ENCODE measurements at regions not wholly inside any gene's neighbourhood (a gene's known extent, or its start where the extent isn't known, plus 50 kb on each side); places are given as distances from the start of the nearest gene placed in this dataset.

DNA sequence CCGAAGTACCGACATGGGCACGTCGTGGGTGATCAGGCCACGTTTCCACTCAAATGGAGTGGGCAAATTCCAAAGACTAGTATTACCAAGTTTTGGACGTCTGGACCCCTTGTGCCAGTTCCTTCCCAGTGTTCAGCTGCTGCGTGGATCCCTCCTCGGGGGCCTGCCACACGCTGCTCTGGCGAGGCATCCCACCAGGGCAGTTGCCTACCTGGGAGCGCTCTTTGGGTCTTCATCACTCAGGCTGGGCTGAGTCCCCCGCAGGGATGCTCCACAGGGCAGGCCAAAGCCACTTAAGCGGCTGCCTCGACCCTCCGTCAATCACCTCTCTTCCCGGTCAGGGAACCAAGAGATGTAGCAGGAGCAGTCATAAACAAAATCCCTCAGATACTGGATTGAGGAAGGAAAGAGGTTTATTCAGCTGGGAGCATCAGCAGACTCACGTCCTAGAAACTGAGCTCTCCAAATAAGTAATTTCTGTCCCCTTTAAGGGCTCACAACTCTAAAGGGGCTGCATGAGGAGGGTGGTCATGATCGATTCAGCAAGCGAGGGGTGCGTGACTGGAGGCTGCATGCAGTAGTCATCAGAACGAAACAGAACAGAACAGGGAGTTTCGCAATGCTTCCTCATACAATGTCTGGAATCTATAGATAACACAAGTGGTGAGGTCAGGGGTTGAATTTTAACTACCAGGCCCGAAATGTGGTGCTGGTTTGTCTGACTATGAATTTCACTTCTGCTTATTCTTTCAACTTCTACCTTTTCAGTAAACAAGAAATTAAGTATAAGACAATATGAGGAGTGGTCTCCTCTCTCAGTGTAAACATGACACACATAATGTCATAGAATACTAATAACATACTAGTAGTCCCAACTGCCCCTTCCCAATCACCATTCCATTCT is 998.6 kb upstream of the NCAM2 start (continued):
- TF ChIP-seq, protein P1, sequence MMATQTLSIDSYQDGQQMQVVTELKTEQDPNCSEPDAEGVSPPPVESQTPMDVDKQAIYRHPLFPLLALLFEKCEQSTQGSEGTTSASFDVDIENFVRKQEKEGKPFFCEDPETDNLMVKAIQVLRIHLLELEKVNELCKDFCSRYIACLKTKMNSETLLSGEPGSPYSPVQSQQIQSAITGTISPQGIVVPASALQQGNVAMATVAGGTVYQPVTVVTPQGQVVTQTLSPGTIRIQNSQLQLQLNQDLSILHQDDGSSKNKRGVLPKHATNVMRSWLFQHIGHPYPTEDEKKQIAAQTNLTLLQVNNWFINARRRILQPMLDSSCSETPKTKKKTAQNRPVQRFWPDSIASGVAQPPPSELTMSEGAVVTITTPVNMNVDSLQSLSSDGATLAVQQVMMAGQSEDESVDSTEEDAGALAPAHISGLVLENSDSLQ (IDR thresholded peaks at IDR 0.05) = peak; percentile 48
- TF ChIP-seq STAT5A (IDR thresholded peaks at IDR 0.05; ENCODE audit: borderline replicate concordance, low read length) = peak; percentile 49; the same call in 1 of the 2 replicates
- TF ChIP-seq RCOR1 (IDR thresholded peaks at IDR 0.05; ENCODE audit: borderline replicate concordance in 1 of 2, low read depth in 2 of 2, low read length in 2 of 2) = peak in 1 of 2 experiments; percentile 13; a peak in 1 of 4 replicates
- 0 out of 2 replicates have a peak, but pooled peaks have one; percentile 29 for TF ChIP-seq NCOA1 (IDR thresholded peaks at IDR 0.05; ENCODE audit: low read depth)
- TF ChIP-seq, protein P2, sequence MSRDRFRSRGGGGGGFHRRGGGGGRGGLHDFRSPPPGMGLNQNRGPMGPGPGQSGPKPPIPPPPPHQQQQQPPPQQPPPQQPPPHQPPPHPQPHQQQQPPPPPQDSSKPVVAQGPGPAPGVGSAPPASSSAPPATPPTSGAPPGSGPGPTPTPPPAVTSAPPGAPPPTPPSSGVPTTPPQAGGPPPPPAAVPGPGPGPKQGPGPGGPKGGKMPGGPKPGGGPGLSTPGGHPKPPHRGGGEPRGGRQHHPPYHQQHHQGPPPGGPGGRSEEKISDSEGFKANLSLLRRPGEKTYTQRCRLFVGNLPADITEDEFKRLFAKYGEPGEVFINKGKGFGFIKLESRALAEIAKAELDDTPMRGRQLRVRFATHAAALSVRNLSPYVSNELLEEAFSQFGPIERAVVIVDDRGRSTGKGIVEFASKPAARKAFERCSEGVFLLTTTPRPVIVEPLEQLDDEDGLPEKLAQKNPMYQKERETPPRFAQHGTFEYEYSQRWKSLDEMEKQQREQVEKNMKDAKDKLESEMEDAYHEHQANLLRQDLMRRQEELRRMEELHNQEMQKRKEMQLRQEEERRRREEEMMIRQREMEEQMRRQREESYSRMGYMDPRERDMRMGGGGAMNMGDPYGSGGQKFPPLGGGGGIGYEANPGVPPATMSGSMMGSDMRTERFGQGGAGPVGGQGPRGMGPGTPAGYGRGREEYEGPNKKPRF (IDR thresholded peaks at IDR 0.05; ENCODE audit: low read depth, low read length) = no peak
- no peak for TF ChIP-seq ASH1L (IDR thresholded peaks at IDR 0.05; ENCODE audit: borderline replicate concordance, low read depth, partially characterized antibody)
- TF ChIP-seq EP300 (IDR thresholded peaks at IDR 0.05; ENCODE audit: low read length) = peak; percentile 75; the same call in 1 of the 2 replicates
- TF ChIP-seq ARNT (IDR thresholded peaks at IDR 0.05) = peak in 1 of 2 experiments; percentile 73; a peak in 2 of 4 replicates
- TF ChIP-seq ZNF197 (CRISPR knock-in tag; IDR thresholded peaks at IDR 0.05; ENCODE audit: low read depth) = no peak
- peak; percentile 44 for TF ChIP-seq CXXC5 (CRISPR knock-in tag; IDR thresholded peaks at IDR 0.05)
- no peak for TF ChIP-seq ARHGAP35 (IDR thresholded peaks at IDR 0.05; ENCODE audit: partially characterized antibody)
- peak; percentile 85 for TF ChIP-seq TCF3 (CRISPR knock-in tag; IDR thresholded peaks at IDR 0.05)
- TF ChIP-seq, protein P3, sequence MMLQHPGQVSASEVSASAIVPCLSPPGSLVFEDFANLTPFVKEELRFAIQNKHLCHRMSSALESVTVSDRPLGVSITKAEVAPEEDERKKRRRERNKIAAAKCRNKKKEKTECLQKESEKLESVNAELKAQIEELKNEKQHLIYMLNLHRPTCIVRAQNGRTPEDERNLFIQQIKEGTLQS (IDR thresholded peaks at IDR 0.05) = peak; percentile 72
- TF ChIP-seq, protein P3 (CRISPR knock-in tag; conservative IDR thresholded peaks at IDR 0.05) = no peak
- peak; percentile 69; the same call in 1 of the 2 replicates for TF ChIP-seq SMARCC2 (IDR thresholded peaks at IDR 0.05; ENCODE audit: low read depth)
- no peak for TF ChIP-seq SRSF1 (IDR thresholded peaks at IDR 0.05; ENCODE audit: low read depth, low read length)
- TF ChIP-seq RNF2 (IDR thresholded peaks at IDR 0.05) = 0 out of 2 replicates have a peak, but pooled peaks have one; percentile 19
- TF ChIP-seq, protein P4, sequence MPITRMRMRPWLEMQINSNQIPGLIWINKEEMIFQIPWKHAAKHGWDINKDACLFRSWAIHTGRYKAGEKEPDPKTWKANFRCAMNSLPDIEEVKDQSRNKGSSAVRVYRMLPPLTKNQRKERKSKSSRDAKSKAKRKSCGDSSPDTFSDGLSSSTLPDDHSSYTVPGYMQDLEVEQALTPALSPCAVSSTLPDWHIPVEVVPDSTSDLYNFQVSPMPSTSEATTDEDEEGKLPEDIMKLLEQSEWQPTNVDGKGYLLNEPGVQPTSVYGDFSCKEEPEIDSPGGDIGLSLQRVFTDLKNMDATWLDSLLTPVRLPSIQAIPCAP (CRISPR knock-in tag; IDR thresholded peaks at IDR 0.05; ENCODE audit: borderline replicate concordance) = no peak
- peak; percentile 74 for TF ChIP-seq FOSL1 (tag; conservative IDR thresholded peaks at IDR 0.05)

All from K562 (cell line).